Panc1 (cell line): ENCODE measurements at regions not wholly inside any gene's neighbourhood (a gene's known extent, or its start where the extent isn't known, plus 50 kb on each side); places are given as distances from the start of the nearest gene placed in this dataset.

Experiments used
- CTCF ChIP-seq: fragments of 450-650 bp; IDR thresholded peaks from 2 replicates; pipeline ENCODE4 v1.5.1; 2017; ENCODE audit warnings: mild to moderate bottlenecking
- SIN3A ChIP-seq: IDR thresholded peaks from 2 replicates; pipeline ENCODE4 v1.6.1; 2012; ENCODE audit warnings: low read depth, mild to moderate bottlenecking, low read length, moderate library complexity, borderline replicate concordance; ENCODE audit not compliant: insufficient read depth

GRCh38 chr1:218686258-218686657, 341.1 kb downstream of the TGFB2 start:
- no peak for TF ChIP-seq CTCF
- no peak for TF ChIP-seq SIN3A
